NCI-H1417 (cell line): ENCODE measurements at regions not wholly inside any gene's neighbourhood (a gene's known extent, or its start where the extent isn't known, plus 50 kb on each side); places are given as distances from the start of the nearest gene placed in this dataset.

Source experiments
- DNase-seq, 3 experiments: peaks; one replicate each; lab custom pipeline; 2025; lab: John Stamatoyannopoulos, UW

DNA sequence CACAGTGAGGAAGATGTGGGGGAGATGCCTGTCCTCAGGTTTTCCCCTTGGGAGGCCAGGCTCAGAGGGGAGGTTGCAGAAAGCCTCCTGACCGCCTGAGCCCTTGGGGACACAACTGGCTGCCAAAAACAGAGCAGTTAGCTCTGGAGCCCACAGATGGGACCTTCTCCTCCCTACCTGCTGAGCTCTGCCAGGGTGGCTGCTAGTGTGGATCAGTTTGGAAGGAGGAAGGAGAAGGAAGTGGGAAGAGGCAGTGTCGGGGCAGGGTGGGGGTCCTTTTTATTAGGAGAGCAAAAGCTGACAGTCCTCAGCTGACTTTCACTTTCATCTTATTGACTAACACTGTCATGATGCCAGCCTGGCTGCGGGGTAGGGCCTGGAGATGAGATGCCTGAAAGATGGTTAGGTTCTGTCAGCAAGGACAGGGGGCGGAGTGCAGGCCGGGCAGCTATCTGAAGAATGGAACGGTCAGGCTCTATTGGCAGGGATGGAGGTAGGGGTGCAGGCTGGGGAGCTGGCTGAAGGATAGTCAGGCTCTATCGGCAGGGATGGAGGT lies 188.5 kb upstream of the HDAC4 start:
- no peak for DNase-seq

DNA sequence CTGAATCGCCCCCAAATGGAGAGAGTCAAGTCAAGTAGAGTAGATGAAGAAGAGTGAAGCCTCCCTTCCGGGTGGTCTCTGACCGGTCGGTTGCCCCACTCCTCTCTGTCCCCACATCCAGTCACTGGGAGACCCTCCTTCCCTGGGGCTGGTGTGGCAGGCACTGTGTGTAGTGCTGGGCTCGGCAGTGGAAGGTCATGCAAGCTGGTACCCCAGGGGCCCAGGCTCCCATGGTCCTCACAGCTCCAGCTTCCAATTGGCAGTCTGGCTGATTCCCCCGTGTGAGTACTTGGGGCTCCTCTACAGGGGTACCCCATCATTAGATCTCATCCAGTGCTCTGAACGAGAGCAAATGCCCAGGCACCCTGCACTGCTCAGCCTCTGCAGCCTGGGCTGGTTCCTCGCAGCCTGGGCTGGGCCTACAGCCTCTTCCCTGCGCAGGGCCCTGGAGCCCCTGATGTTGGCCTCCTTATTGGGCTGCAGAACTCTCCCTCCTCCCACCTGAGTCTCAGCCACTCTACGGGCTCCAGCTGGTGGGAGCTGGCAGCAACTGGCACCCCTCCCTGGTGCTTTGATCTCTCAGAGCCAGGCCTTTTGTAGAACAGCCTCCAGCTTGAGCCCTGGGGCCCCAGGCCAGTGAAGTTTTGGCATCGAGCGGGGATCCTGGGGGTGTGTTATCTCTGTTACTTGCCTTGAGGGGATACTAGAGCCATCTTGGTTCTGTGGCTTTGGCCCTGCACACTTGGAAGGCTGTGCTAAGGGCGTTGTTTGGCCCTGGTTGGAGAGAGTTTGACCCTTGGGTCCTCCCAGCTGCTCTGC lies 187.8 kb upstream of the HDAC4 start:
- no peak for DNase-seq

DNA sequence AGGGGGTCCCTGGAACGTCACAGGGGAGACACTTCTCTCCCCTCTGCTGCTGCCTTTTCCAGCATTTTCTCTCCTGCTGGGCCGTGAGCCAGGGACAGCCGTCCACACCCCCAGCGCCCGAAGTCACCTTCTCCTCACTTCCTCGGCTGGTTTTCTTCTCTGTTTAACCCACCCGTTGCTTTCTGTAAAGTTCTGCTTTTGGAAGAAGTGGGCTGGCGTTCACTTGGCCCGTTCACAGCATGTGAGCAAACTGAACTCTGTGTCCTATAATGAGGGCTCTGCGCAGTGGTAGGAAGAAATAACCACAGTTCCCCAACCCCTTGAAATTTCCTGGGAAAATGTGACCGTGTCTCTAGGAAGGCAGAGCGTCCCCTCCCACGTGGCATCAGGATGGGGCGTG lies 187.0 kb upstream of the HDAC4 start:
- DNase-seq = no peak

DNA sequence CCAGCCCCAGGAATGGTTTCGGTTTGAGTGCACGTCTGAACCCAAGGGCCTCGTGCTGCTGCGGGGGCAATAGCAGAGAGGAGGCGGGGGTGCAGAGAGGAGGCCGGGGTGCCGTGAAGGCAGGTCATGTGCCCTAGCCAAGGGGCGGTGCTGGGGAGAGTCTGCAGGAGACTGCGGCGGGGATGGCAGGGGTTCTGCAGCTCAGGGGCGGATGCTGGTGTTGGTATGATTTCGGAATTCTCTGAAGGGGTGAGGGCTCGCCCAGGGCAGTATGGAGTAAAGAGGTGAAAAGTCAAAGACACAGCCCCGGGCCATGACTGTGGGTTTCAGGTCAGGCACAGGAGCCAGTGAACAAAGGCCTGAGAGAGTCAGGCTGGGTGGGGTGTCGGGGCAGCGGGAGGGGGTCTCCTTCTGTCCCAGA lies 186.5 kb upstream of the HDAC4 start:
- no peak for DNase-seq

DNA sequence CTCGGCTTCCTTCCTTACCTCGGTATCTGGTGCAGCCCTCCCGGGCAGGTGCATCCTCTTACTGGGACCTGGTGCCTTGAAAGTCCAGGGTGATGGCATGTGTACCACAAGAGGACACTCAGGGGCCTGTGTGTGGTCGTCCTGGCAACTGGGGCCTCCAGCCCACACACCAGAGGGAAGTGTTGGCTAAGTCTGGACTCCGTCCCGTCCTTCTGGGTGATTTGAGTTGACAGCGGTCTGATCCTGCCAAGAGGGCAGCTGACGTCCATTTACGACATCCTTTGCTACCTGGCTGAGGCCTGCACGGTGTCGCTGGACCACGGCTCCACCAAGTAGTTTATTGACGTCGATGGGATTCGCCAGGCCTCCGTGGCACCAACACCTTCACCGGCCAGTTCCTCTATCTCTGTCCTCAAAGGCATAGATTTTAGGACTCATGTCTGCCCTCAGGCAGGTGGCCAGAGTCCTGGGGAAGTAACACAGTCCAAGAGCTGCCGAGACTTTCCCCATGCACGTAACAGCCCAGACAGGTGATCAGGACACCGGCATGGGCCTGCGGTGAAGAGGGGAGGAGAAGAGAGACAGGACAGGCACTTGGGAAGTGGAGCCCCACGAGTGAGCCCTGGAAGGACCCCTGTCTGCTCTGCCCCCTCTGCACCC lies 186.0 kb upstream of the HDAC4 start:
- no peak for DNase-seq

DNA sequence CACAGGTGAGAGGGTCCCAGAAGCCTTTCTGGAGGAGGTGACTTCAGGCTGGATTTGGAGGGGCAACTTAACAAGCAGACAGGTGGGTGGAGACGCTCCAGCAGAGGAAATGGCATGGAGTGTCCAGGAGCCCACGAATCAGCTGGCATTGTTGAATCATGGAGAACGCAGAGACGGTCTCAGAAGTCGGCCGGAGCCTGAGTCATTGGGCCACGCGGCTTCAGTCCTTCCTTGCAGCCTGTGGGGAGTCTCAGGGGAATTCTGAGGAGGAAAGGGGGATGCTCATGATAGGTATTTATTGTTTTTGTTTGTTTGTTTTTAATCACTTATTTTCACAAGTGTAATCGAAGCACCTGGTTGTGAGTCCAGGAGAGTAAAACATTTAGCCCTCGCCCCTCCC lies 184.6 kb upstream of the HDAC4 start:
- peak in 1 of 3 experiments; percentile 4 for DNase-seq

DNA sequence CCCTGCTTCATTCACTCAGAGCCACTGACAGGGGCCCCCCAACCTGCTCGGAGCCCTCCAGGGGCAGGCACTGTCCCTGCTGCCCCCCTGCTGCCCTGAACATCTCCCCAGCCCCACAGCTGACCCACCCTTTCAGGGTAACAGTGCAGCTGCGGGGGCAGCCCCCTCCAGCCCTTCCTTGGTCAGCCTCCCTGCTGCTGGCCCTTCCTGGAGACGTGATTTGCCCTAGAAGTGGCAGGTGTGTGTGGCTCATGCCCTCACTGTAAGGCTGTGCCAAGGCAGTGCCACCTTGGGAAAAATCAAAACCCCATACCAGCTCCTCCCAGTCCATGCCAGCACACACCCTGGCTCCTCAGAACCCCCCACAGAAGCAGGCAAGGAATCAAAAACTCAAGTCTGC lies 184.2 kb upstream of the HDAC4 start:
- DNase-seq = no peak

DNA sequence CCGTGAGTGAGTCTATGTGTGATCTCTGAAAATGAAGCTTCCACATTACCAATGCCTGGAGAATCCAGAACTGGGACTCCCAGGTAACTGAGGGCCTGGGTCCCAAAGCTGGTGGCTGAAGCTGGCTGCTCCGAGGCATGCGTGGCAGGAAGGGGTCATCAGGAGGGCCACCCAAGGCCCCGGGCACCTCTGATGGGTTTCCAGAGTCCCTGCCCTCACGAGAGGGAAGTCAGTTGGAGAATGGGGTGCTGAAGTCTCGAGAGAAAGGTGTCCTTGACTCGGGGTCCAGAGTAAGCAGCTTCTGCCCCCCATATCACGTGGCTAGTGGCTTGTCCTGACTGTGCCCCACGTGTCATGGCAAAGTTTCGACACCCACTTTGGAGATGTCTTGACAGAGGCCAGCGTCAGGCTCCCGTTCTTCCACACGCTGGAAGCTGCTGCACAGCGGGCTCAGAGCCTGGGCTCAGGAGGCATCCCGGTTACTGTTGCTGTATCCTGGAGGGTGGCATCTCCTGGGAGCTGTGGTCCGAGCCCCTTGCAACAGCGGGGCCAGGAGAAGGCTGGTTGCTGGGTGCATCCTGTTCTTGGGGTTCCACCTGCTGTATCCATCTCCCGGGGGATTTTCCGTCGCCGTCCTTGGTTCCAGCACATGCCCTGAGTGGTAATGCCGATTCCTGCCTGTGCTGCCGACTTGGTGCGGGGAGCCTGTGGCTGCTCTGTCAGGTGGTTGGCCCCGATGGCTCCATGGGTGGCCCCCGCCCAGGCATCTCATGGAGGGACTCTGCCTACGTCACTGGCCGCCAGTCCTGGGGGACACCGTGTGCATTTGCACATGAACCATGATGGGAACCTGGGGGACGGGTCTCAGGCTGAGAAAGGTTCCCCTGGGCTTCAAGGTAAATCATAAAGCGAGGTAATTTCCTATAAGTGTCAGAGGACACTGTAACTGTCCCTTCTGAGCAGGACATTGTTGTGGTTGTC lies 183.3 kb upstream of the HDAC4 start:
- DNase-seq = no peak

DNA sequence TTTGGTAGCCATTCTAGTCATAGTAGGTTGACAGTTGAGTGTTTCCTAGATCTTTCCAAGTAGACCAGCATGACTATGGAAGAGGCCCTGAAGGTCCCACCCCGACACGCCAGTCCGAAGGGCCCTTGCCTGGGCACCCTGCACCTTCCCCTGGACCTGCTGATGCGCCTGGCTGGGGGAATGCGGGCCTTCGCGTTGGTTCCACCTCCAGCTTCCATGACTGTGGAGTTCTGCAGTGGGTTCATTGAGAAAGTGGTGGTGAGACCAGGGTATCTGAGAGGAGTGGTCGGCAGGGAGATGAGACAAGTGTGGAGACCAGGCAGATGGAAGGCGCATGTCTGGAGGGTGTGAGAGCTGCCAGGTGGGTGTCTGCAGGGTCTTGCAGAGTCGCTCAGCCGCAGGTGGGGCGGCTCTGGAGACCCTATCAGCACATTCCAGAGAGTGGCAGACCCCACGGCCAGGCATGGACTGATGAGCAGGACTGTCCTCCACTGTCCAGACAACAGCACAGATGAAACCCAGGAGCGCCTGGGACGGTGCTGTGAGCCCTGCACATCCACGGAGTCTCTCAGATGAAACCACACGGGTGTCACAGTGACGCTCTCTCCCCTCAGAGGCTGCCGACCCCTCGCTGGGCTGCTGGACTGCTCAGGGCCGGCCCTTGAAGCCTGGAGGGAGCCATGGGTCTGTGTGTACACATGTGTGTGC lies 182.5 kb upstream of the HDAC4 start:
- no peak for DNase-seq

DNA sequence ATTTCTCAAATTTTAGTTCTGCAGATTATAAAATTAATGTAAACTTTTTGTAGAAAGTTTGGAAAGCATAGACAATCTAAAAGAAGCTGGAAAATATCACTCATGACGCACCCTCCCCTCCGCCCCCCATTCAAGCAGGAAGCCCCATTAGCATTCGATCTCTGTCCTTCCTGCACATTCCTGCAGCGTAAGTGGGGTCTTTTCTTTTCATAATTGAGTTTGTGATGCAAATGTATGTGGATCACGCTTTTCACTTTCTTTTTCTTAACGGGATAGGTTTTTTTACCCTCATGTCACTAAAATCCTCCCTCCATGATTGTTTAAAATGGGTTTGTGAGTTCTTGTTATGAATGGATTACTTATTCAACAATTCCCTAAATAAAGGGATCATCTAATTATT lies 181.7 kb upstream of the HDAC4 start:
- DNase-seq = no peak

DNA sequence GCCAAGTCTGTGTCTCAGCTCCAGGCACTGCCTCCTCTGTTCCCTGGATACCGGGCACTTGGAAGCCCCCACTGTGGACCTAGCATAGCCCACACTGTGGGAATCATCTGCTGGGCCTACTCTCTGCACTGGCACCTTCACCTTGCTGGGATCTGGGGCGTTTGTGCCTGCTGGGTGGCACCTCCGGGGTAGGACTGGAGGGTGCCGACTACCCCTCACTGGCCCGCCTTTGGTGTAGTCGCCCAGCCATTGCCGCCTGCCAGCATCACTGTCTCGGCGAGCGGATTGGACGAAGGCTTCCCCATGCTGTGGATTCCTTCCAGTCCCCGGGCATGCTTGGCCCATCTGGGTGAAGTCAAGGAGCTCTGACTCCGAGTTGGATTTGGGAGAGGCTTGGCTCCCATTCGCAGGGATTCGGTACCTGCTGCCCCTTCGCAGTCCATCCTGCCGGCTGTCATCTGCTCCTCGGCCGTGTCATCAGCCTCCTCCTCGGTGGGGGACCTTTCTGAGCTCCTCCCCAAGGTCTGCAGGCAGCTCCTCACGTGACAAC lies 180.6 kb upstream of the HDAC4 start:
- DNase-seq = no peak

DNA sequence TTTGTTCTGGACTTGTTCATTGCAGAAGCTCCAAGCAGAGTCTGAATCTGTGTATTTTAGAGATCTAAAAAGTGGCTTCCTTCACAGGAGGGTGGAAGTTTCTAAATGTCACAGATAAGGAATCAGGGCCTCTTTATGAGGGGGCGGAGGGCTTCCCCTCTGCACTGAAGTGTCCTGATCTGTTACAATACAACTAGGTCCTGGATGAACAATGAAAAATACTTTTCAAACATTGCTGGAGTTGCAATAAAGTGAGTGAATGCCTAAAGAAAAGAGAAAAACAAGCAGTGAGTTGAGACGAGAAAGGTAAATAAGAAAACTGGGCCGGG lies 179.3 kb upstream of the HDAC4 start:
- no peak for DNase-seq

DNA sequence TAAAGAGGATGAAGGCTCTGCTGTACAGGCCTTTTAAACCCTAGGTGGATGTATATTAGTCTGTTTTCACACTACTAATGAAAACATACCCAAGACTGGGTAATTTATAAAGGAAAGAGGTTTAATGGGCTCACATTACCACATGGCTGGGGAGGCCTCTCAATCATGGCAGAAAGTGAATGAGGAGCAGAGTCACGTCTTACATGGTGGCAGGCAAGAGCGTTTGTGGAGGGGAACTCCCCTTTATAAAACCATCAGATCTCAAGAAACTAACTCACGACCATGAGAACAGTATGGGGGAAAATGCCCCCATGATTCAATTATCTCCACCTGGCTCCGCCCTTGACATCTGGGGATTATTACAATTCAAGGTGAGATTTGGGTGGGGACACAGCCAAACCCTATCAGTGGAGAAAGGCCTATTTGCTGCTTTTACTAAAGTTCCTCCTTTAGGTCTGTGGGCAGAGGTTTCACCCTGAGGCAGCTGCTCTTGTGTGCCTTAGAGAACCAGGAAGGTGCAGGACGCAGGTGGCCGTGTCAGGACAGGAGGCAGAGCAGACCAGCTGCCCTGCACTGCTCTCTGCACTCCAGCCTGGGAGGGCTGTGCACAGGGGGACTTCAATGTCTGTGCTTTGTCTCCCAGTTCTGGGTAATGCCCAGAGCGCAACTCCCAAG lies 178.8 kb upstream of the HDAC4 start:
- DNase-seq = no peak

DNA sequence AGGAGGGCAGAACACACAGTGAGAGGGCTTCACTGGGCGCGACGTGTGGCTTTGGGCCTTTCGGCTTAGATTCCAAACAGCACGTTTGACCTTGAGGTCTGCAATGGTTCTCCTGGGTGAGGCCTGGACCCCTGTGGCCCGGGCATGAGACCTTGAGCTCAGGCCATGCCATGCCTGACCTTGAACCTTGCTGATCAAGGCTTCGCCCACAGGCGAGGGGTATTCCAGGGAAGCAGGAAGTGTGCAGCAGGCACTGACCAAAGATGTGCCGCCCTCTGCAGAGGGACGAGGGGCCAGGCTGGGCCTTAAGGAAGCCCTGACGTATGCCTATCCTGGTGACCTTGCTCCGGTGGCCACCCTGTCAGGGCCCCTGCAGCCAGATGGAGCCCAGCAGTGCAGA lies 178.3 kb upstream of the HDAC4 start:
- no peak for DNase-seq

DNA sequence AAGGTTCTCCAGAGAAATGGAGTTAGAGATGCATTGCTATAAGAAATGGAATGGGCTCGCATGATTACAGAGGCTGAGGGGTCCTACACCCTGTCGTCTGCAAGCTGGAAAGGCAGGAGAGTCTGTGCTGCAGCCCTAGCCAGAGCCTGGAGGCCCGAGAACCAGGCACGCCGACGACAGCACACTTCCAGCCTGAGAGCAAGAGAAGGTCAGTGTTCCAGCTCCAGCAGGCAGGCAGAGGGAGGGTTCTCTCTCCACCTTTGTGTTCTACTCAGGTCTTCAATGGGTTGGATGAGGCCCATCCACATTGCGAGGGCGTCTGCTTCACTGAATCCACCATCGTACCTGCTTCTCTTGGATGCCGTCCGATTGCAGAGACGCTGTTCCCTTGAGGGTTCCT lies 177.6 kb upstream of the HDAC4 start:
- no peak for DNase-seq

DNA sequence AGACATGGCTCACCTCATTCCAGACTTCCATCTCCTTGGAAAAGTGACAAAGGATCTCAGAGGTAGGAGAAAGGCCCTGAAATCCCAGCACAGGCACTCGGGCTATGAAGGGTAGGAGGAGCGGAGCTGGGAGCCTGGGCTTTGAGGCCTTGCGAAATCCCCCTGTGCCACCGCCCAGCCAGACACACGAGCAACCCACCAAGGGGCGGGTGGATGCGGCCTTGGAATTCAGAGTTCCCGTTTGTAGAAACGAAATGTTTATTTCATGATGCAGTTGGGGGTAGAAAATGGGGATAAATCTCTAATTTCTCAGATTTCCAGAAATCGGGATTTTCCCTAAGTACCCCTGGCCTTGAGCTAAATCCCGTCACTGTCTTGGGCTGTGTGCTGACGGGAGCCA lies 177.1 kb upstream of the HDAC4 start:
- DNase-seq = no peak

DNA sequence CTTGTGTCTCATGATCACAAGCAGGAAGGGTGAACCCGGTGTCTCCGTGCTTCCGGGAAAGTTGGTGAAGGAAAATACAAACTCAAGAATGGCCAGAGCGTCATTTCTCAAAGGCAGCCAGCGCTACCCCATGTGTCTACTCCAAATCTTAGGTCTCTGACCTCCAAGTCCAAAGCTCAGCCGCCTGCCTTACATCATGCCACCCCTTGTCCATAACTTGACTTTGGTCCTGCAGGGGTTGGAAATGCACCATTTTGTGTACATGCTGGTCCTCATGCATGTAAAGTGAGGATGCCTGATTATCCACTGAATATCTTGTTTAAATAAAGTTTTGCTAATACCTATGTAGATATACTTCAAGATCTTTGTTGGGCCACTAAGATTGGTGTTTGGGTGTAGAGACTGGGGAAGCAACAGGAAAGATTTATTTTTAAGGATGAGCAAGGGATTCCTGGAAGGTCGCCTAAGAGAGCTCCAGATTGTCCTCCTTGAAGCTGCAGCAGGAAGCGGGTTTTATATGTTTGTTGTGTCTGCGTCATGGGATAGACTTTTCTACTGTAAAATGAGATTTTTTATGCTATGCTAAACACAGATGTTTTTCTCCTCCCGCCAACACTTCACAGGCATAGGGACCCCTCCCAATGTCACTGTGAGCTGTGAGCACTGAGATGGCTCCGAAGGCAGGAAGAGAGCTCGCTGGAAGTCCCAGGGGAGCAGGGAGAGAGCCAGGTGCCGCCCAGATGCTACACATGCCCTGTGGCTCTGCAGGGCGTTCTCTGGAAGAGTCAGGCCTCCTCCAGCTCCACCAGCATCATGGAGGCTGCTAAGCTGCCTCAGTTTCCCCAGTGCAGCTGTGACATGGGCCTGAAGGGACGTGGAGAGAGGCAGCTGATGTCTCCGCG lies 176.2 kb upstream of the HDAC4 start:
- no peak for DNase-seq

DNA sequence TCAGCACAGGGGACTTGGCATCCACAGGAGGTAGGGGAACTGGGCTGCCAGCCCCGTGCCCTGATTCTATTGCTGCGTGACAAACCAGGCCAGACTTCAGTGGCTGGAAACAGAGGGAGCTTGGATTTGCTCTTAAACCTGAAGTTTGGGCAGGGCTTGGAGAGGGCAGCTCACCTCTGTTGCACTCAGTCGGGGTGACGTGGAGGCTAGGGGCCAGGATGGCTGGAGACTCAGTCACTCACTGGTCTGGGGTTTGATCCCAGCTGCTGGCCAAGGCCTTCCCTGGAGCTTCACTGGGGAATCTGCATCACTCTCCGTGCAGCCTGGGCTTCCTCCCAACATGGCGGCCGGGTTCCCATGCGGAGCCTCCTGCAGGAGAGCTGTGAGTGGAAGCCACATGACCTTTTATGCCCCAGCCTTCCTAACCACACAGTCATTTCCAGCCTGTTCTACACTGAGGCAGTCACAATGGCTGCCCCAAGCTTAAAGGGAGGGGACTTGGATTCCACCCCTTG lies 175.2 kb upstream of the HDAC4 start:
- no peak for DNase-seq

DNA sequence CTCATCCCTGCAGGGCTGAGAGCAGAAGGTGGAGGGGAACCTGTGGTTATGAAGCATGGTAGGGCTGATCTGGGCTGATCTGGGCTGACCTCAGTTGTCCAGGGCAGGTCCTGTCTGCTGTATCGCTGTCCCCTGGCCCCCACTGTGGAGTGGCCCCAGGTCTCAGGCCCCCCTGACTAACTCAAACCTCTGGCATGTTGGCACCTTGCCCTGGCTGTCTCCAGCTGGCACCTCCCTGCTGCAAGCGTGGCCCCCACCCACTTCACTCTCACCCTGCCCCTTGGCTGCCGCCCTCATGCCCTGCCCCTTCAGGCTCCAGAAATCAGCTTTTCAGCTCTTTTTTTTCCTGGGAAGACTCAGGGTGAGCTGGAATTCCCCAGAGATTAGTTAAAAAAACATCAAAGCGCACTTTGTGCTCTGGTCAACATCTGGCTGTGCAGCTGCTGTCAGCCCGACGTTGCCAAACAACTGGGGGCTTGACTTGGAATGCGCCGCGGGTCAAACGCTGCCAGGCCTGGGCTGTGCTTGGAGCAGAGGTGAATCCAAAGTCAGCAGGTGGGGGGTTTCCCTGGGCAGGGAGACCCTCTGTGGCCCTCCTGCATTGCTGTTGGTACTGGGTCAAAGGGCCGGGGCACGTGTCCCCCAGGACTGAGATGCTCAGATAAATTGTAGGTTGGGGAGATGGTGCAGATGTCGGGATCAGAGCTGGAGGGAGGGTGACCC lies 173.8 kb upstream of the HDAC4 start:
- DNase-seq = no peak
